G401 (cell line): ENCODE measurements at regions not wholly inside any gene's neighbourhood (a gene's known extent, or its start where the extent isn't known, plus 50 kb on each side); places are given as distances from the start of the nearest gene placed in this dataset.

Experiments
- DNase-seq: peaks from one replicate; pipeline ENCODE4 v3.0.0-alpha.2; 2015; ENCODE audit warnings: low spot score
- in situ Hi-C: cut with HindIII; loops from 2 replicates; pipeline ENCODE4 v1.10.0; 2016; ENCODE audit warnings: low sequenced_read_pairs, mixed read lengths

DNA sequence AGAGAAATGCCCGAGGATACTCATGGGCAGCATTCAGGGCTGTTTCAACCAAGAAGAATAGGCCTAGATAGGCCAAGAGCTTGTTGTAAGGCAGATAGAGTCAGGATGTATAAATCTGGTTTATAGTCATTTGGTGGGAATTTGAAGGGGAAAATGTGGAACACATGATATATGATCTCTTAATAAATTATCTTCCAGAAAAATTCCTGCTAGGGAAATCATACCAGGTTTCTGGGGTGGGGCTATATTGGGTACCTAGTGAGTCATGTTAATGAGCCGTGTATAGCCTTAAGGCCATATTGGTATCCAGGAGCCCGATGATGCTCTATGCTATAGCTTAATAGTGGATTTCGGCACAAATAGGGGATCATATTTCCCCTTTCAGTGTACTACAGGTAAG lies 51.5 kb upstream of the HTR2A start:
- no peak for DNase-seq

DNA sequence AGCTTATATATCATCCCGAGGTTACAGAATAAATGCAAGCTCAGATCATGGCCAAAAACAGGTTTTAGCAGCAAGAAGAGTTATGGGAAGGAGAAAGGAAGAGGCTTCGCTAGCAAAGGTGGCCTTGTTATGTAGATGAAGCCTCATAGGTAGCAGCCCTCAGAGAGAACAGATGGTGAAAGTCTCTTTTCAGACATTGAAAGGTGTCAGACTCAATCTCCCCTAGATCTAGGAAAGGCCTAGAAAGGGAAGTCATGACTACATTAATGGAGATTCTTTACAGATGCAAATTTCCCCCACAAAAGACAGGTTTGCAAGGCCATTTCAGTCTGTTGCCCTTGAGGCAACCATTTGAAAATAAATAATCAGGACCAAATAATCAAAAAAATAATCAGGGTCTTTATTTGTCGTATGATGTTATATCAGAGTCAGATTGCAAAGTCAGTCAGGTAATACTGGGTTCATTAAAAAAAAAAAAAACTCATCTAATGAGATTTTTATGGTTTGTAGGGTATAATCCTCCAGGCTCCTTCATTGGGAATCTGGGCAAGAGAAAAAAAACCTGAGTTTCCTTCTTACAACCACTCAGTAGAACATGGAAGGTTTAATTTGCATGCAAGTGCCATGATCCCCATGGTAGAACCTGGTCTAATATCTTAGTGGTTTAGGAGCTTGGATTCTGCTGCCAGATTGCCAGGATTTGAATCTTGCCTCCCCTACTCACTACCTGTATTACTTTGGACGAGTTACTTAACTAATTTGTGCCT lies 50.8 kb upstream of the HTR2A start:
- in situ Hi-C loops: no loop called here
- DNase-seq: no peak

More for the DNA sequence above, 51.5 kb upstream of the HTR2A start:
- in situ Hi-C loops: no loop called here
